ENCODE measurements at regions not wholly inside any gene's neighbourhood (a gene's known extent, or its start where the extent isn't known, plus 50 kb on each side); places are given as distances from the start of the nearest gene placed in this dataset.

DNA sequence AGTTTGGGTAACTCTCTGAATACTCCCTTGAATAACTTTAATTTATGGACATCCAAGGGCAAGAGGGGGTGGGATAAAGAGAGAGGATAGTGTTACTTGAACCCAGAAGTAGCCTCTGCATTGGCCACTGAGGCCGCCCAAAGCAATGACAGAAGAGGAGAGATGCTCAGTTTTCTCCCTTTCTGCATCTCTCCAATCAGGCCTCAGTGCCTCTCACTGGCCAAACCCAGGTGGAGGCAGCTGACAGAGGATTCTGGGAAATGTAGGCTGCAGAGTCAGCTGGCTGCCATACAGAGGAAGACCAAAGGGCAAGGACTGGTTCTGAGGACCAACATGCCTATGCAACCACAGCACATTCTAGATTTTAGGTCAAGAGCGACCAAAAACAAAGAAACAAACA is 719.4 kb downstream of the MAT2B start:
- BruUV-seq (replicated peaks), result no TSS peak
- CTCF ChIA-PET, result no interaction called here
- dilution Hi-C loops (cut with MboI; ENCODE audit: extremely low pct_ligation_motif_present, low sequenced_read_pairs), result no loop called here

More for the DNA sequence above, 719.4 kb downstream of the MAT2B start:
- Histone ChIP-seq H3K4me3 (replicated peaks in 1 of 3; ENCODE audit: insufficient read depth in 1 of 3, low read depth in 1 of 3, low read length in 3 of 3) (no peak overlapping the region), H3K27me3 (ENCODE audit: control insufficient read depth in 2 of 2, insufficient read depth in 2 of 2, low read length in 2 of 2) (no peaks in the 10 kb centered on the region), H3K4me2 (ENCODE audit: insufficient read depth, low read length) (no peak overlapping the region), H3K4me1 (ENCODE audit: control insufficient read depth, extremely low read depth, insufficient read depth, low read length) (no peaks in the 10 kb centered on the region), H3K9me3 (replicated peaks; ENCODE audit: control insufficient read depth, insufficient read depth, low read length) (no peaks in the 10 kb centered on the region), H2AFZ (ENCODE audit: low read depth, low read length) (no peak overlapping the region), H3K9ac (replicated peaks; ENCODE audit: extremely low read depth, insufficient read depth, low read length) (no peak overlapping the region), H3K27ac (ENCODE audit: insufficient read depth, low read depth, low read length) (no peak overlapping the region), H3K79me2 (ENCODE audit: control insufficient read depth, insufficient read depth, low read length) (no peaks in the 10 kb centered on the region), H3K36me3 (ENCODE audit: control insufficient read depth in 2 of 2, extremely low read depth in 1 of 2, insufficient read depth in 2 of 2, low read length in 2 of 2) (no peaks in the 10 kb centered on the region), H4K20me1 (replicated peaks; ENCODE audit: control insufficient read depth, extremely low read depth, insufficient read depth, low read length) (no peaks in the 10 kb centered on the region), H3K9me1 (replicated peaks; ENCODE audit: control insufficient read depth, extremely low read depth, insufficient read depth, low read length) (no peaks in the 10 kb centered on the region)
- FAIRE-seq (no peak), DNase-seq (ENCODE audit: low read depth, low spot score) (no peak)
- POLR2A ChIA-PET, result interaction anchor here (0.5 kb wide), 1 partner anchor 108 kb away, joined by 3 read pairs; no protein-coding TSS in a partner anchor
- TF ChIP-seq, protein P1, sequence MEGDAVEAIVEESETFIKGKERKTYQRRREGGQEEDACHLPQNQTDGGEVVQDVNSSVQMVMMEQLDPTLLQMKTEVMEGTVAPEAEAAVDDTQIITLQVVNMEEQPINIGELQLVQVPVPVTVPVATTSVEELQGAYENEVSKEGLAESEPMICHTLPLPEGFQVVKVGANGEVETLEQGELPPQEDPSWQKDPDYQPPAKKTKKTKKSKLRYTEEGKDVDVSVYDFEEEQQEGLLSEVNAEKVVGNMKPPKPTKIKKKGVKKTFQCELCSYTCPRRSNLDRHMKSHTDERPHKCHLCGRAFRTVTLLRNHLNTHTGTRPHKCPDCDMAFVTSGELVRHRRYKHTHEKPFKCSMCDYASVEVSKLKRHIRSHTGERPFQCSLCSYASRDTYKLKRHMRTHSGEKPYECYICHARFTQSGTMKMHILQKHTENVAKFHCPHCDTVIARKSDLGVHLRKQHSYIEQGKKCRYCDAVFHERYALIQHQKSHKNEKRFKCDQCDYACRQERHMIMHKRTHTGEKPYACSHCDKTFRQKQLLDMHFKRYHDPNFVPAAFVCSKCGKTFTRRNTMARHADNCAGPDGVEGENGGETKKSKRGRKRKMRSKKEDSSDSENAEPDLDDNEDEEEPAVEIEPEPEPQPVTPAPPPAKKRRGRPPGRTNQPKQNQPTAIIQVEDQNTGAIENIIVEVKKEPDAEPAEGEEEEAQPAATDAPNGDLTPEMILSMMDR (IDR thresholded peaks at IDR 0.05; ENCODE audit: extremely low read depth in 1 of 2, insufficient read depth in 1 of 2, low read depth in 1 of 2, low read length in 2 of 2), result no peak
- TF ChIP-seq MYC (IDR thresholded peaks at IDR 0.05; ENCODE audit: low read depth, low read length), result no peak
- TF ChIP-seq JUN (IDR thresholded peaks at IDR 0.05; ENCODE audit: borderline replicate concordance, insufficient read depth, insufficient read length, low read depth), result no peak
- no peak for TF ChIP-seq POLR2A (IDR thresholded peaks at IDR 0.05; ENCODE audit: low read depth, low read length)
- TF ChIP-seq, protein P2, sequence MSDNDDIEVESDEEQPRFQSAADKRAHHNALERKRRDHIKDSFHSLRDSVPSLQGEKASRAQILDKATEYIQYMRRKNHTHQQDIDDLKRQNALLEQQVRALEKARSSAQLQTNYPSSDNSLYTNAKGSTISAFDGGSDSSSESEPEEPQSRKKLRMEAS (IDR thresholded peaks at IDR 0.05; ENCODE audit: insufficient read depth, insufficient read length), result no peak
- TF ChIP-seq GATA2 (IDR thresholded peaks at IDR 0.05; ENCODE audit: insufficient read depth, insufficient read length, low read depth, low read length), result no peak
- no peak for TF ChIP-seq EZH2 (IDR thresholded peaks at IDR 0.05; ENCODE audit: borderline replicate concordance, low read depth, low read length, severe bottlenecking)
- TF ChIP-seq POLR2AphosphoS5 (IDR thresholded peaks at IDR 0.05; ENCODE audit: insufficient read depth, low read depth, low read length), result no peak
- TF ChIP-seq FOS (IDR thresholded peaks at IDR 0.05; ENCODE audit: borderline replicate concordance, insufficient read depth, low read length), result no peak
- intact Hi-C loops (cut with micrococcal nuclease), result no loop called here

All from endothelial cell of umbilical vein (primary cell).